H1 (cell line): ENCODE measurements at regions not wholly inside any gene's neighbourhood (a gene's known extent, or its start where the extent isn't known, plus 50 kb on each side); places are given as distances from the start of the nearest gene placed in this dataset.

Experiments
- BACH1 ChIP-seq: IDR thresholded peaks from 2 replicates; pipeline ENCODE4 v1.6.1; 2012; ENCODE audit warnings: low read length, improper control_type of control experiment
- CHD7 ChIP-seq: fragments of 300-600 bp; sonication (generic); IDR thresholded peaks from 2 replicates; pipeline ENCODE4 v1.7.1; 2012; ENCODE audit warnings: low read length, moderate library complexity, mild to moderate bottlenecking, inconsistent platforms; ENCODE audit not compliant: insufficient replicate concordance
- EGR1 ChIP-seq: IDR thresholded peaks from 2 replicates; pipeline ENCODE4 v1.6.1; 2011; ENCODE audit warnings: low read depth, low read length, borderline replicate concordance
- GTF2F1 ChIP-seq: IDR thresholded peaks from 2 replicates; pipeline ENCODE4 v1.6.1; 2012; ENCODE audit warnings: low read depth, low read length, improper control_type of control experiment, borderline replicate concordance
- RFX5 ChIP-seq: IDR thresholded peaks from 2 replicates; pipeline ENCODE4 v1.6.1; 2011; ENCODE audit warnings: low read depth, low read length, improper control_type of control experiment, borderline replicate concordance
- RNF2 ChIP-seq: fragments of 200-900, 300-1000 bp; sonication (generic); IDR thresholded peaks from 2 replicates; pipeline ENCODE4 v1.7.1; 2016; ENCODE audit warnings: borderline replicate concordance, low read depth, mild to moderate bottlenecking, antibody characterized with exemption, low read length; ENCODE audit not compliant: poor library complexity, severe bottlenecking; ENCODE audit errors: missing control alignments
- SIX5 ChIP-seq: IDR thresholded peaks from 2 replicates; pipeline ENCODE4 v1.6.1; 2011; ENCODE audit warnings: mild to moderate bottlenecking, low read depth, low read length
- TAF1 ChIP-seq: IDR thresholded peaks from 2 replicates; pipeline ENCODE4 v1.6.1; 2011; ENCODE audit warnings: mild to moderate bottlenecking, low read depth, low read length
- TCF12 ChIP-seq: IDR thresholded peaks from 2 replicates; pipeline ENCODE4 v1.6.1; 2011; ENCODE audit warnings: low read depth, mild to moderate bottlenecking, low read length

- TF ChIP-seq CHD7: no peak
- no peak for TF ChIP-seq GTF2F1
- TF ChIP-seq TAF1: no peak
- no peak for TF ChIP-seq BACH1
- TF ChIP-seq TCF12: no peak
- no peak for TF ChIP-seq RFX5
- no peak for TF ChIP-seq EGR1
- TF ChIP-seq RNF2: no peak
- TF ChIP-seq SIX5: no peak
Measured at GRCh38 chr20:24241466-24241865, 228.0 kb upstream of the SYNDIG1 start (continued).
